HCT116 (cell line): ENCODE measurements at regions not wholly inside any gene's neighbourhood (a gene's known extent, or its start where the extent isn't known, plus 50 kb on each side); places are given as distances from the start of the nearest gene placed in this dataset.
"Not testable (repeated sequence)": the region's sequence is repeated elsewhere in the genome, so short reads cannot be mapped to it uniquely, and the experiment has no call there.

Experiments used
- ATAC-seq: fragments of 200-7000 bp; cut with Tn5 transposase; 2 replicates; pipeline ENCODE4 v1.9.1; 2020; ENCODE audit warnings: mild to moderate bottlenecking, moderate library complexity
- BruUV-seq: library from RNA; stranded (reverse); fragments of 400-500 nt; replicated peaks from 2 replicates; lab custom pipeline; 2021; lab: Mats Ljungman, UMichigan
- CTCF ChIA-PET: fragments of 300-600 bp; sonication (Branson Sonifier 250); formaldehyde crosslinking; loops from one replicate; lab custom pipeline; 2021; ENCODE audit warnings: antibody characterized with exemption; lab: Charles Lee
- POLR2A ChIA-PET: fragments of 300-600, 350-600 bp; sonication (Branson Sonifier 250); formaldehyde crosslinking; loops from one replicate; lab custom pipeline; 2021; ENCODE audit warnings: antibody characterized with exemption; lab: Charles Lee
- RAD21 ChIA-PET, 2 experiments: fragments of 300-600 bp; sonication (Branson Sonifier 250); formaldehyde crosslinking; loops; one replicate each; lab custom pipeline; 2023; ENCODE audit warnings: low total read pairs in 2 of 2; ENCODE audit not compliant: uncharacterized antibody in 2 of 2, unreplicated experiment in 2 of 2, low non-redundant PET in 1 of 2; lab: Charles Lee
- DNase-seq: peaks from one replicate; pipeline ENCODE4 v3.0.0-alpha.2; 2010; ENCODE audit warnings: low read depth, low spot score
- H2AFZ ChIP-seq: fragments of 200-600 bp; shearing (Covaris generic), sonication (generic); 2 replicates; pipeline ENCODE4 v1.6.1; 2017; ENCODE audit warnings: low read depth, mixed run types, mixed read lengths, antibody characterized with exemption, low read length; ENCODE audit not compliant: poor library complexity, severe bottlenecking
- H3K27ac ChIP-seq: 2 replicates; pipeline ENCODE4 v1.5.1; 2012; ENCODE audit warnings: low read depth, low read length
- H3K27me3 ChIP-seq: fragments of 200-600 bp; sonication (generic); 2 replicates; pipeline ENCODE4 v1.6.1; 2016; ENCODE audit warnings: mixed run types, low read length, mixed read lengths; ENCODE audit not compliant: insufficient read depth
- H3K36me3 ChIP-seq, 2 experiments: fragments of 200-500 bp in 1 of 2; fragments of 200-600 bp in 1 of 2; sonication (Bioruptor generic) in 1 of 2; sonication (generic) in 1 of 2; 2 replicates each; pipeline versions ENCODE4 v1.5.1 to v1.6.1; 2014 to 2016; ENCODE audit warnings: low read length in 2 of 2, inconsistent platforms in 1 of 2, mixed read lengths in 1 of 2, mixed run types in 1 of 2; ENCODE audit not compliant: insufficient read depth in 2 of 2, control insufficient read depth in 1 of 2
- H3K4me1 ChIP-seq, 2 experiments: fragments of 200-600 bp in 1 of 2; sonication (generic) in 1 of 2; 2 replicates each; pipeline versions ENCODE4 v1.5.1 to v1.6.1; 2012 to 2017; ENCODE audit warnings: low read length in 2 of 2, inconsistent platforms in 1 of 2, mild to moderate bottlenecking in 1 of 2, mixed read lengths in 1 of 2, mixed run types in 1 of 2, moderate library complexity in 1 of 2; ENCODE audit not compliant: insufficient read depth in 2 of 2, control insufficient read depth in 1 of 2
- H3K4me2 ChIP-seq: fragments of 200-600 bp; sonication (generic); 2 replicates; pipeline ENCODE4 v1.6.1; 2017; ENCODE audit warnings: mixed run types, low read length, mixed read lengths
- H3K4me3 ChIP-seq, 2 experiments: fragments of 200-600 bp in 1 of 2; sonication (generic) in 1 of 2; replicated peaks in 1 of 2; 2 replicates each; pipeline ENCODE4 v1.5.1; 2011 to 2016; ENCODE audit warnings: low read length in 2 of 2, control low read depth in 1 of 2, low read depth in 1 of 2, mild to moderate bottlenecking in 1 of 2, mixed read lengths in 1 of 2, mixed run types in 1 of 2
- H3K79me2 ChIP-seq: fragments of 200-600 bp; sonication (generic); 2 replicates; pipeline ENCODE4 v1.6.1; 2017; ENCODE audit warnings: mild to moderate bottlenecking, mixed run types, low read length, moderate library complexity, mixed read lengths; ENCODE audit not compliant: insufficient read depth
- H3K9ac ChIP-seq: fragments of 200-600 bp; sonication (generic); 2 replicates; pipeline ENCODE4 v1.6.1; 2016; ENCODE audit warnings: low read length, mixed read lengths
- H3K9me2 ChIP-seq: fragments of 200-600 bp; sonication (generic), shearing (Covaris generic); 2 replicates; pipeline ENCODE4 v1.6.1; 2017; ENCODE audit warnings: mixed run types, mild to moderate bottlenecking, moderate library complexity; ENCODE audit not compliant: insufficient read depth
- H3K9me3 ChIP-seq, 2 experiments: fragments of 200-500 bp in 1 of 2; fragments of 200-600 bp in 1 of 2; sonication (Bioruptor generic) in 1 of 2; sonication (generic) in 1 of 2; 2 replicates each; pipeline ENCODE4 v1.6.1; 2014 to 2017; ENCODE audit warnings: low read length in 2 of 2, mixed read lengths in 2 of 2, inconsistent platforms in 1 of 2, low read depth in 1 of 2, mild to moderate bottlenecking in 1 of 2, mixed run types in 1 of 2, moderate library complexity in 1 of 2; ENCODE audit not compliant: control insufficient read depth in 1 of 2, insufficient read depth in 1 of 2
- H4K20me1 ChIP-seq: fragments of 200-600 bp; sonication (generic), shearing (Covaris generic); 2 replicates; pipeline ENCODE4 v1.6.1; 2017; ENCODE audit warnings: mixed run types, mild to moderate bottlenecking, moderate library complexity; ENCODE audit not compliant: insufficient read depth
- ATF3 ChIP-seq: IDR thresholded peaks from 2 replicates; pipeline ENCODE4 v1.6.1; 2012
- CBX3 ChIP-seq: IDR thresholded peaks from 2 replicates; pipeline ENCODE4 v1.6.1; 2012; ENCODE audit warnings: low read depth
- EGR1 ChIP-seq: IDR thresholded peaks from 2 replicates; pipeline ENCODE4 v1.6.1; 2012; ENCODE audit warnings: low read depth
- EZH2 ChIP-seq: fragments of 200-600 bp; sonication (generic); IDR thresholded peaks from 2 replicates; pipeline ENCODE4 v1.6.1; 2017; ENCODE audit warnings: antibody characterized with exemption, mixed run types
- FOSL1 ChIP-seq: IDR thresholded peaks from 2 replicates; pipeline ENCODE4 v1.6.1; 2012; ENCODE audit warnings: low read depth
- MAX ChIP-seq: IDR thresholded peaks from 2 replicates; pipeline ENCODE4 v1.6.1; 2012
- POLR2A ChIP-seq: IDR thresholded peaks from 2 replicates; pipeline ENCODE4 v1.7.0; 2011; ENCODE audit warnings: borderline replicate concordance; ENCODE audit not compliant: insufficient read depth, insufficient read length; ENCODE audit errors: extremely low read depth
- SP1 ChIP-seq: IDR thresholded peaks from 2 replicates; pipeline ENCODE4 v1.6.1; 2012; ENCODE audit warnings: low read depth
- SRF ChIP-seq: IDR thresholded peaks from 2 replicates; pipeline ENCODE4 v1.6.1; 2012; ENCODE audit warnings: low read depth
- TCF7L2 ChIP-seq: IDR thresholded peaks from 2 replicates; pipeline ENCODE4 v1.7.0; 2011; ENCODE audit warnings: borderline replicate concordance, inconsistent platforms; ENCODE audit not compliant: insufficient read depth, insufficient read length; ENCODE audit errors: extremely low read depth
- ZBTB33 ChIP-seq: IDR thresholded peaks from 2 replicates; pipeline ENCODE4 v1.6.1; 2011; ENCODE audit warnings: mild to moderate bottlenecking, low read length, moderate library complexity; ENCODE audit not compliant: insufficient replicate concordance; ENCODE audit errors: extremely low read depth
- ZFX ChIP-seq: fragments of 450-650 bp; IDR thresholded peaks from 2 replicates; pipeline ENCODE4 v1.6.1; 2017
- ZNF274 ChIP-seq: fragments of 200-500 bp; sonication (Bioruptor generic); IDR thresholded peaks from 2 replicates; pipeline ENCODE4 v1.6.1; 2014; ENCODE audit warnings: mild to moderate bottlenecking, low read depth, low read length, inconsistent platforms
- intact Hi-C: fragments of 100-400 bp; cut with micrococcal nuclease; formaldehyde crosslinking; loops from 2 replicates; pipeline ENCODE4 v1.10.0; 2022
- TF ChIP-seq, protein P1 (sequence below), 3 experiments: fragments of 200-600 bp in 1 of 3; sonication (generic) in 1 of 3; IDR thresholded peaks in 2 of 3; conservative IDR thresholded peaks in 1 of 3; 2 replicates each; pipeline ENCODE4 v1.5.1; 2012 to 2017; ENCODE audit warnings: low read depth in 2 of 3, low read length in 2 of 3, antibody characterized with exemption in 1 of 3, borderline replicate concordance in 1 of 3, control low read depth in 1 of 3, mild to moderate bottlenecking in 1 of 3, mixed read lengths in 1 of 3, mixed run types in 1 of 3, moderate library complexity in 1 of 3; ENCODE audit not compliant: insufficient read depth in 1 of 3

DNA sequence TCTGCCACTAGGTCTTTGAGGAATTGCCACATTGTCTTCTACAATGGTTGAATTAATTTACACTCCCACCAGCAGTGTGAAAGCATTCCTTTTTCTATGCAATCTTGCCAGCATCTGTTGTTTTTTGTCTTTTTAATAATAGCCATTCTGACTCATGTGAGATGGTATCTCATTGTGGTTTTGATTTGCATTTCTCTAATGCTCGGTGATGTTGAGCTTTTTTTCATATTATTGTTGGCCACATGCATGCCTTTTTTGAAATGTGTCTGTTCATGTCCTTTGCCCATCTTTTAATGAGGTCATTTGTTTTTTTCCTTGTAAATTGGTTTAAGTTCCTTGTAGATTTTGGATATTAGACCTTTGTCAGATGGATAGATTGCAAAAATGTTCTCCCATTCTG is 661.8 kb downstream of the GLUD2 start:
- H2AFZ ChIP-seq, ATAC-seq, H3K36me3 ChIP-seq, RAD21 ChIA-PET, H3K9me3 ChIP-seq, CTCF ChIA-PET, intact Hi-C loops, H3K9ac ChIP-seq, H3K79me2 ChIP-seq, H3K27me3 ChIP-seq, H3K4me2 ChIP-seq, H3K4me3 ChIP-seq, BruUV-seq, H3K27ac ChIP-seq, POLR2A ChIA-PET, H3K4me1 ChIP-seq, DNase-seq, H3K9me2 ChIP-seq, H4K20me1 ChIP-seq: not testable (repeated sequence)

DNA sequence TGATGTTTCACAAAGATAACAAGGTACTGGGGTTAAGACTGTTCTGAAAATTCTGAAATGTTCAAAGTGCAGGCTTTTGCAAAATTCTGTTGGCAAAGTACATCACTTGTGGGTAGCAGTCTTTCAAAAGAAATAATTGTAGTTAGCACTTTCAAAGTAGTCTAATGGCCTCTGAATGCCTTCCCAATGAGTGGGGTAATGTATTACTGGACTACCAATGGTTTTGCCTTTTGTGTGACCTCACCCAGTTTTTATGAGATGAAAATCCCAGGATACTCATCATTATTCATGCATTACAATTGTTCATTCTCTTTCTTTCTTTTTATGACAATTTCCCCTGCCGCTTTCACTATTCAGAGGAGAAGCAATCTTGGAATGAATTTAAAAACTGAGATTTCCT is 686.1 kb downstream of the GLUD2 start:
- DNase-seq: no peak
- no peak overlapping the region for H3K27ac ChIP-seq
- CTCF ChIA-PET: no interaction called here
- TF ChIP-seq ZNF274: no peak
- no peak for TF ChIP-seq TCF7L2
- TF ChIP-seq FOSL1: no peak
- TF ChIP-seq CBX3: no peak
- TF ChIP-seq SRF: no peak
- TF ChIP-seq SP1: no peak
- no peak for TF ChIP-seq ZBTB33
- TF ChIP-seq EGR1: no peak
- TF ChIP-seq ZFX: no peak
- TF ChIP-seq ATF3: no peak
- no peak for TF ChIP-seq POLR2A
- TF ChIP-seq EZH2: no peak
- no peak for TF ChIP-seq MAX
- TF ChIP-seq, protein P1, sequence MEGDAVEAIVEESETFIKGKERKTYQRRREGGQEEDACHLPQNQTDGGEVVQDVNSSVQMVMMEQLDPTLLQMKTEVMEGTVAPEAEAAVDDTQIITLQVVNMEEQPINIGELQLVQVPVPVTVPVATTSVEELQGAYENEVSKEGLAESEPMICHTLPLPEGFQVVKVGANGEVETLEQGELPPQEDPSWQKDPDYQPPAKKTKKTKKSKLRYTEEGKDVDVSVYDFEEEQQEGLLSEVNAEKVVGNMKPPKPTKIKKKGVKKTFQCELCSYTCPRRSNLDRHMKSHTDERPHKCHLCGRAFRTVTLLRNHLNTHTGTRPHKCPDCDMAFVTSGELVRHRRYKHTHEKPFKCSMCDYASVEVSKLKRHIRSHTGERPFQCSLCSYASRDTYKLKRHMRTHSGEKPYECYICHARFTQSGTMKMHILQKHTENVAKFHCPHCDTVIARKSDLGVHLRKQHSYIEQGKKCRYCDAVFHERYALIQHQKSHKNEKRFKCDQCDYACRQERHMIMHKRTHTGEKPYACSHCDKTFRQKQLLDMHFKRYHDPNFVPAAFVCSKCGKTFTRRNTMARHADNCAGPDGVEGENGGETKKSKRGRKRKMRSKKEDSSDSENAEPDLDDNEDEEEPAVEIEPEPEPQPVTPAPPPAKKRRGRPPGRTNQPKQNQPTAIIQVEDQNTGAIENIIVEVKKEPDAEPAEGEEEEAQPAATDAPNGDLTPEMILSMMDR (IDR thresholded peaks at IDR 0.05 in 2 of 3, conservative IDR thresholded peaks at IDR 0.05 in 1 of 3; ENCODE audit: borderline replicate concordance in 1 of 3, insufficient read depth in 1 of 3, low read depth in 2 of 3, low read length in 2 of 3): no peak

More for the DNA sequence above, 686.1 kb downstream of the GLUD2 start:
- no peaks in the 10 kb centered on the region for H3K36me3 ChIP-seq
- intact Hi-C loops: no loop called here
- H3K79me2 ChIP-seq: no peaks in the 10 kb centered on the region
- no peaks in the 10 kb centered on the region for H4K20me1 ChIP-seq
- no peaks in the 10 kb centered on the region for H3K9me2 ChIP-seq
- no peak overlapping the region for H3K4me3 ChIP-seq
- ChIA-PET POLR2A (no interaction called here), RAD21 (no interaction called here)
- no peak overlapping the region for H3K9ac ChIP-seq
- H3K4me1 ChIP-seq: no peaks in the 10 kb centered on the region
- no peak for ATAC-seq
- H3K9me3 ChIP-seq: no peaks in the 10 kb centered on the region
- no peak overlapping the region for H3K4me2 ChIP-seq
- H2AFZ ChIP-seq: no peak overlapping the region
- no TSS peak for BruUV-seq
- no peaks in the 10 kb centered on the region for H3K27me3 ChIP-seq
